HepG2 (cell line): ENCODE measurements at regions not wholly inside any gene's neighbourhood (a gene's known extent, or its start where the extent isn't known, plus 50 kb on each side); places are given as distances from the start of the nearest gene placed in this dataset.

Experiments
- ATF3 ChIP-seq: sonication (generic); formaldehyde crosslinking; IDR thresholded peaks from 2 replicates; pipeline ENCODE4 v1.4.0; 2020; ENCODE audit warnings: missing genetic modification reagents
- CTCF ChIP-seq: sonication (generic); formaldehyde crosslinking; IDR thresholded peaks from 2 replicates; pipeline ENCODE4 v1.5.0; 2020; ENCODE audit warnings: mild to moderate bottlenecking, missing genetic modification reagents, moderate library complexity
- FOXP1 ChIP-seq, 2 experiments: fragments of 450-650 bp in 1 of 2; IDR thresholded peaks; 2 replicates each; pipeline ENCODE4 v1.6.1; 2017 to 2018; ENCODE audit warnings: antibody characterized with exemption in 1 of 2
- HCFC1 ChIP-seq: fragments of 150-350 bp; IDR thresholded peaks from 2 replicates; pipeline ENCODE4 v1.6.1; 2014; ENCODE audit warnings: low read depth, low read length
- ZNF703 ChIP-seq: sonication (generic); formaldehyde crosslinking; IDR thresholded peaks from 2 replicates; pipeline ENCODE4 v1.5.1; 2020; ENCODE audit warnings: missing genetic modification reagents, mild to moderate bottlenecking, moderate library complexity, borderline replicate concordance

GRCh38 chrX:42023122-42023521, 99.8 kb upstream of the CASK start:
- TF ChIP-seq CTCF (no peak), FOXP1 (IDR thresholded peaks at IDR 0.05) (no peak), FOXP1 (CRISPR knock-in tag; IDR thresholded peaks at IDR 0.05) (no peak), ZNF703 (no peak), ATF3 (no peak), HCFC1 (no peak)
